ENCODE measurements at regions not wholly inside any gene's neighbourhood (a gene's known extent, or its start where the extent isn't known, plus 50 kb on each side); places are given as distances from the start of the nearest gene placed in this dataset.

- no peak overlapping the region for H3K4me3 ChIP-seq (ENCODE audit: low read length)
- no peaks in the 10 kb centered on the region for H3F3A ChIP-seq (ENCODE audit: insufficient read depth, low read length, poor library complexity, severe bottlenecking)
- no peaks in the 10 kb centered on the region for H3K9me2 ChIP-seq (ENCODE audit: insufficient read depth, low read length)
- H3K27ac ChIP-seq (ENCODE audit: low read length), result no peak overlapping the region
- no peaks in the 10 kb centered on the region for H3K27me3 ChIP-seq (ENCODE audit: insufficient read depth, low read depth, low read length)
- no peaks in the 10 kb centered on the region for H3K9me3 ChIP-seq (ENCODE audit: low read length)
- H4K20me1 ChIP-seq (ENCODE audit: insufficient read depth), result no peaks in the 10 kb centered on the region
- H2AFZ ChIP-seq (ENCODE audit: low read depth, low read length), result no peak overlapping the region
- TF ChIP-seq REST (IDR thresholded peaks at IDR 0.05; ENCODE audit: borderline replicate concordance) (no peak), MXI1 (conservative IDR thresholded peaks at IDR 0.05; ENCODE audit: poor library complexity, severe bottlenecking) (no peak), POLR2AphosphoS5 (IDR thresholded peaks at IDR 0.05) (no peak), RAD21 (conservative IDR thresholded peaks at IDR 0.05) (no peak), EP300 (conservative IDR thresholded peaks at IDR 0.05; ENCODE audit: poor library complexity, severe bottlenecking) (no peak), EZH2 (IDR thresholded peaks at IDR 0.05; ENCODE audit: borderline replicate concordance, insufficient read depth, low read length, poor library complexity, severe bottlenecking) (no peak), SMC3 (conservative IDR thresholded peaks at IDR 0.05; ENCODE audit: poor library complexity) (no peak), CTCF (IDR thresholded peaks at IDR 0.05; ENCODE audit: poor library complexity, severe bottlenecking) (no peak), TAF1 (IDR thresholded peaks at IDR 0.05; ENCODE audit: low read depth) (no peak)
- no peak overlapping the region for H3K9ac ChIP-seq (ENCODE audit: low read length)
- no peaks in the 10 kb centered on the region for H3K36me3 ChIP-seq (ENCODE audit: insufficient read depth, low read length)
- no peaks in the 10 kb centered on the region for H3K79me2 ChIP-seq (replicated peaks; ENCODE audit: insufficient read depth, low read length)
- H3K4me2 ChIP-seq (ENCODE audit: low read length), result no peak overlapping the region
Observed at GRCh38 chr7:26093023-26093422, 59.0 kb upstream of the NFE2L3 start.

- TF ChIP-seq EZH2 (IDR thresholded peaks at IDR 0.05; ENCODE audit: borderline replicate concordance, insufficient read depth, low read length, poor library complexity, severe bottlenecking) (no peak), MXI1 (conservative IDR thresholded peaks at IDR 0.05; ENCODE audit: poor library complexity, severe bottlenecking) (no peak), RAD21 (conservative IDR thresholded peaks at IDR 0.05) (no peak), CTCF (IDR thresholded peaks at IDR 0.05; ENCODE audit: poor library complexity, severe bottlenecking) (no peak), TAF1 (IDR thresholded peaks at IDR 0.05; ENCODE audit: low read depth) (no peak), SMC3 (conservative IDR thresholded peaks at IDR 0.05; ENCODE audit: poor library complexity) (no peak)
- H3K27ac ChIP-seq (ENCODE audit: low read length), result no peak overlapping the region
Observed at GRCh38 chr7:26096136-26096535, 55.9 kb upstream of the NFE2L3 start.

More at GRCh38 chr7:26096136-26096535, 55.9 kb upstream of the NFE2L3 start:
- no peaks in the 10 kb centered on the region for H3K27me3 ChIP-seq (ENCODE audit: insufficient read depth, low read depth, low read length)
- H3K4me2 ChIP-seq (ENCODE audit: low read length), result no peak overlapping the region
- H3K9me3 ChIP-seq (ENCODE audit: low read length), result no peaks in the 10 kb centered on the region
- no peaks in the 10 kb centered on the region for H3F3A ChIP-seq (ENCODE audit: insufficient read depth, low read length, poor library complexity, severe bottlenecking)
- no peaks in the 10 kb centered on the region for H4K20me1 ChIP-seq (ENCODE audit: insufficient read depth)
- H2AFZ ChIP-seq (ENCODE audit: low read depth, low read length), result no peak overlapping the region
- no peaks in the 10 kb centered on the region for H3K9me2 ChIP-seq (ENCODE audit: insufficient read depth, low read length)
- no peak overlapping the region for H3K9ac ChIP-seq (ENCODE audit: low read length)
- H3K79me2 ChIP-seq (replicated peaks; ENCODE audit: insufficient read depth, low read length), result no peaks in the 10 kb centered on the region
- H3K36me3 ChIP-seq (ENCODE audit: insufficient read depth, low read length), result no peaks in the 10 kb centered on the region
- no peak overlapping the region for H3K4me3 ChIP-seq (ENCODE audit: low read length)

All from neural cell (in vitro differentiated cells).